GM20000 (cell line): ENCODE measurements at regions not wholly inside any gene's neighbourhood (a gene's known extent, or its start where the extent isn't known, plus 50 kb on each side); places are given as distances from the start of the nearest gene placed in this dataset.

Experiments used
- DNase-seq: peaks from one replicate; pipeline ENCODE4 v3.0.0; 2012; ENCODE audit warnings: low spot score
- TF ChIP-seq, protein P1 (sequence below): IDR thresholded peaks from 2 replicates; pipeline ENCODE4 v1.5.1; 2012; ENCODE audit warnings: mild to moderate bottlenecking, control low read depth; ENCODE audit errors: extremely low read depth, missing control alignments

DNA sequence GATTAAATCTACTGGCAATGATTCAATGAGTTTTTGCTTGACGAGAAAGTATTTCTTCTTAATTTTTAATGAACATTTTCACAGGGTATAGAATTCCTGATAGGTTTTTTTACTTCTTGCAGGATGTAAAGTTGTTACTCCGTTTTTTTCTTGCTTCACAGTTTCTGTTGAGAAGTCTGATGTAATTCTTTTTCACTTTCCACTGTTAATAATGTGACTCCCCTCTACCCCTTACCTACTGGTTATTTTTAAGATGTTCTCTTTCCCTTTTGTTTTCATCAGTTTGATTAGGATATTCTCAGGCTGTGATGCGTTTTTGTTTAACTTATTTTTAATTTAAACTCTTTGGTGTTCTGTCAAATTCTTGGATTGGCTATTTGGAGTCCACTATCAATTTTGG is 933.9 kb upstream of the PIK3C3 start:
- TF ChIP-seq, protein P1, sequence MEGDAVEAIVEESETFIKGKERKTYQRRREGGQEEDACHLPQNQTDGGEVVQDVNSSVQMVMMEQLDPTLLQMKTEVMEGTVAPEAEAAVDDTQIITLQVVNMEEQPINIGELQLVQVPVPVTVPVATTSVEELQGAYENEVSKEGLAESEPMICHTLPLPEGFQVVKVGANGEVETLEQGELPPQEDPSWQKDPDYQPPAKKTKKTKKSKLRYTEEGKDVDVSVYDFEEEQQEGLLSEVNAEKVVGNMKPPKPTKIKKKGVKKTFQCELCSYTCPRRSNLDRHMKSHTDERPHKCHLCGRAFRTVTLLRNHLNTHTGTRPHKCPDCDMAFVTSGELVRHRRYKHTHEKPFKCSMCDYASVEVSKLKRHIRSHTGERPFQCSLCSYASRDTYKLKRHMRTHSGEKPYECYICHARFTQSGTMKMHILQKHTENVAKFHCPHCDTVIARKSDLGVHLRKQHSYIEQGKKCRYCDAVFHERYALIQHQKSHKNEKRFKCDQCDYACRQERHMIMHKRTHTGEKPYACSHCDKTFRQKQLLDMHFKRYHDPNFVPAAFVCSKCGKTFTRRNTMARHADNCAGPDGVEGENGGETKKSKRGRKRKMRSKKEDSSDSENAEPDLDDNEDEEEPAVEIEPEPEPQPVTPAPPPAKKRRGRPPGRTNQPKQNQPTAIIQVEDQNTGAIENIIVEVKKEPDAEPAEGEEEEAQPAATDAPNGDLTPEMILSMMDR, result no peak
- DNase-seq, result no peak

DNA sequence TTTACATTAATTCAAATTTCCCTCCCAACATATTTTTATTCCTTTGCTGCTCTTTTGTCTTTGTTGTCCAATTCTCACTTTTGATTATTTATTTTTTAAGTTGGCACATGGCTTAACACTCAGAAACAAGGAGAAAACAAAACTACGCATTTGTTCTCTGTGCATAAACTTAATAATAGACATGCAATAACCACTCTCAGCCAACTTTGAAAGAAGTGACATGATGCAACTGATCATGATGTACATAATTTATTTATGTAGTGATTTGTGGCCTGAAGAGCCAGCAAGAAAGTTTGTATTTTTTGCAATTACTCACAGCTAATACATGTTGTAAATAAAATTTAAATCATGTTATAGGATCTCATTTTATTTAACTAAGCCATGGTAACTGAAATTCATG is 942.8 kb upstream of the PIK3C3 start:
- DNase-seq, result no peak
- TF ChIP-seq, protein P1, result no peak

DNA sequence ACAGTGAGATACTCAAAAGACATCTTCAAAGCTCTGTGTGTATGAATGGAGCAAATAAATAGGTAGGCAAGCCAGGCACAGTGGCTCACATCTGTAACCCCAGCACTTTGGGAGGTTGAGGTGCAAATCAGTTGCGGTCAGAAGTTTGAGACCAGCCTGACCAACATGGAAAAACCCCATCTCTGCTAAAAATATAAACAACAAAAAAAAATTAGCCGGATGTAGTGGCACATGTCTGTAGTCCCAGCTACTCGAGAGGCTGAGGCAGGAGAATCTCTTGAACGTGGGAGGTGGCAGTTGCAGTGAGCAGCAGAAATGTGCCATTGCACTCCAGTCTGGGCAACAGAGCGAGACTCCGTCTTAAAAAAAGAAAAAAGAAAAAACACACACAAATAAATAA is 945.1 kb upstream of the PIK3C3 start:
- DNase-seq, result no peak

DNA sequence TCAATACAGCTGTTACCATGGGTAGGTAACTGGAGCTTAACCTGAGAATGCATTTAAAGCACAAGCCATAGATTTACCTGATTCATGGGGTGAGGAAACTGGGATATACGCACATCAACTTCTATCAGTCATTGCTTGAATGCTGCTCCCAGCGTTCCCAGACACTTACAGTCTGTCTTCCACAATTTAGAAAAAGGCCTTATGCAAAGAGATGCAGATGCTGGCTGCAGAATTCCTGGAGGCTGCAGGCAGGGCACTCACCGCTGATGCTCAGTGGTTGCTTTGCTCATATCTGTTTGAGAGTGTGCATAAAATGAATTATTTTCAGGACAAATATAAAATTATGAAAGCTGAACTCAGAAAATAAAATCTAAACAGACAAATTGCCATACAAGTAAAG is 950.7 kb upstream of the PIK3C3 start:
- TF ChIP-seq, protein P1, result no peak
- no peak for DNase-seq

More for the DNA sequence above, 945.1 kb upstream of the PIK3C3 start:
- TF ChIP-seq, protein P1, result no peak

DNA sequence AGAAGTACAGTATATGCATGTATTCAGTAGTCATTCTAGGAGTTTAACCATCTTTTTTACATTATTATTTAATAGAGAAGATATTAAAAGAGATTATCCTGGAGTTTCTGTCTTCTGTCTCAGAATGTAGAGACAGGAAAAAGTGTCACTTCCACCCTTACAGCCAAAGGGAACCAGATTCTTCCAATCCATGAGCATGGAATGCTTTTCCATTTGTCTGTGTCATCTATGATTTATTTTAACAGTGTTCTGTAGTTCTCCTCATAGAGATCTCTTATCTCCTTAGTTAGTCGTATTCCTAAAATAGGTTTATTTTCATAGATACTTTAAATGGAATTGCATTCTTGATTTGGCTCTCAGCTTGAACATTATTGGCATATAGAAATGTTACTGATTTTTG is 959.5 kb upstream of the PIK3C3 start:
- TF ChIP-seq, protein P1, result no peak
- DNase-seq, result no peak

DNA sequence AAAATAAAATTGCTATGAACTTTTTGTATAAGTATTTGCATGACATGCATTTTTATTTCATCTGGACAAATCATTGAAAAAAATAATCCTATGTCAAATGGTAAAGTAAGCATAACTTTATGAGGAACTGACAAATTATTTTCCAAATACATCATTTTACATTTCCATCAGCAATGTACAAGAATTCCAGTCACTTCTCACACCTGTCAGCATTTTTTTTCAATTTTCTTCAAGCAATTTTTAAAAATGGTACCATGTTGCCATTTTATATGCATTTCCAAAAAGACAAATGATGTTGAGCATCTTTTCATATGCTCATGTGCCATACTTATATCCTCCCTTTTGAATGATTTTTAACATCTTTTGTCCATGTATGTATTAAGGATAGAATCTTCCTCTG is 961.7 kb upstream of the PIK3C3 start:
- TF ChIP-seq, protein P1, result no peak
- no peak for DNase-seq

DNA sequence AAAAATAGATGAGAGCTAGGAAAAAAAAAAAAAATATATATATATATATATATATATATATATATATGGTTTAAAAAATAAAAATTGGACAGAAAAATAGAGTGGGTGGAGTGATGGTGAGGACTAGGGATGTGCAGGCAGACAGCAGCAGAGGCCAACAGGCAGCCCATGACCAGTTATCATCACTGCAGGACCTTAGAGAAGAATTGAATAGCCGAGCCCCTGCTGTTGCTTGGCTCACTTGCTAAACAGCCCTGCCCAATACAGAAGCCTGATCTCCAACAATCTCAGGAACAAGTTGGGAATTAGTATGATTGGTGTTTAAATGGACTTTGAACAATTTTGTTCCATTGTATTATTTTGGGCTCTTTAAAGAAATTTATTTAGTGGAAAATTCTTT is 967.5 kb upstream of the PIK3C3 start:
- DNase-seq, result no peak
- TF ChIP-seq, protein P1, result no peak
